Cardiac septum (tissue), 1 donor: ENCODE measurements at regions not wholly inside any gene's neighbourhood (a gene's known extent, or its start where the extent isn't known, plus 50 kb on each side); places are given as distances from the start of the nearest gene placed in this dataset.

ENCODE experiments used
- DNase-seq: peaks from one replicate; pipeline ENCODE4 v3.0.0-alpha.2; 2020; ENCODE audit warnings: low spot score
- intact Hi-C: fragments of 100-400 bp; cut with DNase I; formaldehyde crosslinking; loops from one replicate; pipeline ENCODE4 v1.14.0; 2022
- donor health status: DM: no; HTN: no; CAD: no.

GRCh38 chr10:93175490-93175889 is 101.8 kb downstream of the CYP26A1 start:
- intact Hi-C loops, result no loop called here
- no peak for DNase-seq

DNA sequence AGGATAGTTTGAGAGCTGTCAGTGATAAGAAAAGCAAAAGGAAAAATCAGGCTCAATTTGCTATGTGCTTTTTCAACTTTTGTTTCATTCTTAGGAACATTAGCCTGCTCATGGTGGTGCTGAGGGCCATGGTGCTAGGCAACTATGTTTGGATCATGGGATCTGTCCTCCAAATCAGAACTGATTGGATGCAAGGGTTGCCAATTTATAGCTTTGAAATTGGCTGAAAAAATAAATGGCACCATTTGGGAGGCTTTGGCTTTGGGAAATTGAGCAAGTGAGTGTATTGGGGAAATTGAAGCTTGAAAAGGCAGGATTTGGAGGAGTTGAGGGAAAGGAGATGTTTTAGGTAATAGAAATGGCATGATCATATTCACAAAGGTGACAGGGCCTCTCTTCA is 103.8 kb downstream of the CYP26A1 start:
- intact Hi-C loops, result no loop called here
- no peak for DNase-seq

GRCh38 chr10:93178226-93178625 is 104.5 kb downstream of the CYP26A1 start:
- no peak for DNase-seq
- intact Hi-C loops, result no loop called here

- peak; percentile 78 for DNase-seq
- intact Hi-C loops, result no loop called here
Observed at GRCh38 chr10:93180482-93180931, 106.8 kb downstream of the CYP26A1 start.

DNA sequence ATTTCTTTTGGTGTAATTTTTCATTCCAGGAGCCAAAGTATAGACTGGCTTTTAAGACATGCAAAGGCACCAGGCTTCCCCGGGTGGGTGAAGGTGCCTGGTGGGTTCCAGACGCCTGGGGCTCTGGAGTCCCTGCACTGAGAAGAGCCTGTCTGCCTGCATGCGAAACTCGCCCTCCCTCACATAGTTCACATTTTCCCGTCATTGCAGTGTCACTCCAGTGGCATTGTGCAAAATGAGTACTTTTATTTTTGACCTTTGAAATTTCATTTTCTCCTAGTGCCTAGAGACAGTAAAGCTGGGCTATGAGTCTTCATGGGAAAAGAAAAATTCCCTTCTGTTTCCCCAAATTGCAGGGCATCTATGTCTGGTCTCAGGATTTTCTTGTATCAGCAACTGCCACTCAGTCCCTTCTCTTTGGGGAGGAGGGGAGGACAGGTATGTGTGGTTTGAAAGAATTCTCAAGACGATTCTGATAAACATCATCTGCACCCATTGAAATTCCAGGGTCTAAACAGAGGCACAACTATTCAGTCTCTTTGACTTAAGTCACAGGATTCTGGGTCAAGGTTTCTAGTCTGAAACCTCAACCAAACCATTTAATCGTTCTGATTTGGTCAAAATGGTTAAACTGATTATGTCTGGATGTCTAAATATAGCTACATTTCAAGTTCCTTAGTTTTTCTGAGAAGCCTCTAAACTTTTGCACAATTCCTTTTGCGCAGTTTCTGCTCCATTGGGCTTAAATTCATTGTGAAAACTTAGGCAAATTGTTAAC is 107.8 kb downstream of the CYP26A1 start:
- intact Hi-C loops, result no loop called here
- DNase-seq, result no peak

- intact Hi-C loops, result no loop called here
- no peak for DNase-seq
Observed at GRCh38 chr10:93182049-93182327, 108.3 kb downstream of the CYP26A1 start.

DNA sequence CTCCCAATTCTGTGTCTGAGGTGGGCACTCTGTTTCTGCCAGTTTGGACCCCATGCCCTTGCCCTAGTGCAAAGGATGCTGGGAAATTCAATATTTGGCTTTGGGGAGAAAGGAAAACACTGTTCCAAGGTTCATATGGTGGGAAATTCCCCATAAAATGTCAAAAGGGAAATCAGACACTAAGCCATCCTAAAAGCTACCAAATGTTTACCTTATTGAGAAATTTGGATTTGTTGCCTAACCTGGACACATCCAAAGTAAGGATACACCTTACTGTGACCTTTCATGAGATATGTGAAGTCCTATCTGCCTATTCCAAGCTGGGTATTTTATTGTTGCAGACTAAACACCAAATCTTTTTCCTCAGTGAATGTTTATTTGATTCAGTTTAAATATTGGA is 109.1 kb downstream of the CYP26A1 start:
- no peak for DNase-seq
- intact Hi-C loops, result no loop called here

- DNase-seq, result no peak
- intact Hi-C loops, result no loop called here
Observed at GRCh38 chr10:93186653-93187052, 113.0 kb downstream of the CYP26A1 start.

- DNase-seq, result no peak
Observed at GRCh38 chr10:93189944-93190343, 116.3 kb downstream of the CYP26A1 start.

DNA sequence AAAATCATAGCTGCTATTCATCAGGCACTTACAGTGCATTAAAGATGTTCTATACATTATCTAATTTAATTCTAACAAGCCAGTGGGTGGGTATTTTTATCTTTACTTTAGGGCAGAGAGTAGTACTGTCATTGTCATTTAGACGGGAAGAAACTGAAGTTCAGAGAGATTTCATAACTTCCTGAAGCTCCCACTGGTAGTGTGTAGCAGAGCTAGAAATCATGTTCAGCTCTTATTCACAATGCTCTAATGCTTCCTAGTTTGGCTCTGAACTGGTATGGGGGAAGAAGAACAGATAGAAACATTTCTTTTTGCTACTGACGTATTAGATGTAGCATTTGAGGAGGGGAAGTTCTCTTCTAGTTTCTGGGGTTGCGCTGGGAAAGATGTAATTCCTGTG is 116.7 kb downstream of the CYP26A1 start:
- intact Hi-C loops, result no loop called here
- no peak for DNase-seq

More at GRCh38 chr10:93189944-93190343, 116.3 kb downstream of the CYP26A1 start:
- intact Hi-C loops, result no loop called here

DNA sequence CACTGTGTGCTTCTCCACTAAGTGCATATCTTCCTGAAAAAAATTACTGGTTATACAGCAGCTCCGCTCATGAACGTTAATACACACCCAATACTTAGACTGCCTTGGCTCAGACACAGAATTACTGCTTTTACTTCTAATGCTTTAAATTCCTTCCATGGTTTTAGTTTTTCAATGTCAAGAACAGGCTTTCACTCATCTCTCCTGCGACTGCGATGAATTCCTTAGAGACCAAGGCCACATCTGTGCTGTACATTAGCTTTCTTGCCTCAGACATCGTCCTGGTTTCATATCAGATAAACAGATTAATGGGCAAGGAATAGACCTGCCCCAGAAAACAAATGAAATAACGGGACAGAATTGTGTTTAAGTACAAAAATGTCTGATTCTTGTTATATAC is 120.2 kb downstream of the CYP26A1 start:
- intact Hi-C loops, result no loop called here
- DNase-seq, result no peak

- intact Hi-C loops, result no loop called here
- DNase-seq, result no peak
Observed at GRCh38 chr10:93198401-93199131, 124.9 kb downstream of the CYP26A1 start.

- intact Hi-C loops, result no loop called here
- peak; percentile 80 for DNase-seq
Observed at GRCh38 chr10:93199191-93199751, 125.6 kb downstream of the CYP26A1 start.

- DNase-seq, result no peak
Observed at GRCh38 chr10:93204494-93205485, 131.1 kb downstream of the CYP26A1 start.

GRCh38 chr10:93206652-93207051 is 133.0 kb downstream of the CYP26A1 start:
- no peak for DNase-seq
- intact Hi-C loops, result no loop called here

More at GRCh38 chr10:93204494-93205485, 131.1 kb downstream of the CYP26A1 start:
- intact Hi-C loops, result no loop called here

- intact Hi-C loops, result no loop called here
- no peak for DNase-seq
Observed at GRCh38 chr10:93208717-93209464, 135.2 kb downstream of the CYP26A1 start.

DNA sequence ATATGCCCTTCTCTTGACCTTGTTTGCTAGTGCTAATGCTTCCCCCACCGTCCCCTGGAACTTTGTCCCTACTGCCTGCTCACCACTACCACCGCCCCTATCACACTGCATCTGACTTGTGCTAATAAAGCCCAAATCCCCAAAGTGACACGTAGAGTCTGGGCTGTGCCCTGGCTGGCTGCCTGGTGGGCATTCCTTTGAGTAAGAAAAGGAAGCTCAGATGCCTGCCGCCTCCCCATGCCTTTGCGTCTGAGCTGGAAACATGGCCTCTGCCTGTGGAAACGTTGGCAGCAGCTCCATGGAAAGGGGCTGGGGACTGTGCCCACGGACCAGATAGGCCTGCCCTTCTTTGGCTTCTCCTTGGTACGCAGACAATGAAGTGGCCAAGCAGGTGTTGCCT is 138.3 kb downstream of the CYP26A1 start:
- intact Hi-C loops, result no loop called here
- no peak for DNase-seq

GRCh38 chr10:93215312-93215711 is 141.6 kb downstream of the CYP26A1 start:
- DNase-seq, result no peak

DNA sequence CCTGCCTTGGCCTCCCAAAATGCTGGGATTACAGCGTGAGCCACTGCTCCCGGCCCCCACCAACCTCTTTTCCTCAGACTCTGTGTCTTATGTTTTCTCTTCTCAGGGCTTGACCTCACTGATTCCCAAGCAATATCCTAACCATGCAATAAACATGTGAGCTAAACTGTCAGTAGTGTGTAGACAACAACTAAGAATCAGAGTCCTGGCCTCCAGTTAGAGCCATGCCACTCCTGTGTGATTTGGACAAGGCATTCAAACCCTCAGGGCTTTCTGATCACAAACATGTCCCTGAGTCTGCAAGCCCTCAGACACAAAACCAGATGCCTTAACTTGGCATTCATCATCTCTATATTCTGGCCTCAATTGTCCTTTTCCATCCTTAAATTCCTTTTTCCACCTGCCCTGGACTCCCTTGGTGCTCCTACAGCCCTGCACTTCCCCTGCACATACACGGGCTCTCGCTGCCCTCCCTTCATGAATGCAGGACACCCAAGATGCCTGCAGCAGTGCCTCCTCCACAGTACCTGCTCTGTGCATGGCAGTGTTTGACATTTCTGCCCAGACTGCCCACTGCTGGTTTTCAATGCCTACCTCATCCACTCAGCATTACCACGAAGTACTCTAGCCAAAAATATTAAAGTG is 142.8 kb downstream of the CYP26A1 start:
- no peak for DNase-seq
- intact Hi-C loops, result no loop called here

More at GRCh38 chr10:93215312-93215711, 141.6 kb downstream of the CYP26A1 start:
- intact Hi-C loops, result no loop called here
